HG03135 (cell line): ENCODE measurements at regions not wholly inside any gene's neighbourhood (a gene's known extent, or its start where the extent isn't known, plus 50 kb on each side); places are given as distances from the start of the nearest gene placed in this dataset.
A peak's percentile ranks its signal among the peaks of the same experiment; 100 is the strongest.
"Not testable (repeated sequence)": the region's sequence is repeated elsewhere in the genome, so short reads cannot be mapped to it uniquely, and the experiment has no call there.

Experiments used
- ATAC-seq: cut with Tn5 transposase; IDR thresholded peaks from one replicate; pipeline ENCODE4 v1.9.1; 2021; ENCODE audit warnings: mild to moderate bottlenecking, moderate library complexity; ENCODE audit not compliant: unreplicated experiment

DNA sequence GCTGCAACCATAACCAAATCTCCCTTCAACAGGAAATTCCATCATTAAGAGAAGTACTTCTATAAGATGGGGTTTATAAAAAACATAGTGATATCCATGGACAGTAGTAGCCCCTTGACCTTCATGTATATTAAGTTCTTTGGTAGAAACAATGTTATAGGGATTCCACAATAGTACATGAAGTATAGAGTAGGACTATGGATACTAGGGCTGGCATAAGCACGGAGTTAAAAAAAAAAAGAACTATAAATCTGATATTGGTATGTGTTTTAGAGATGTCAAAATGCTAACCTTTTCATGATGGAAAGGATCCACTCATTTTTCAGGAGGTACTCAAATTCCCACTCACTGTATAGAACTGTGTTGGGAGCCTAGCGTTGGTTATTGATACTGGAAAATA lies 337.6 kb downstream of the FGF10 start:
- ATAC-seq: no peak

DNA sequence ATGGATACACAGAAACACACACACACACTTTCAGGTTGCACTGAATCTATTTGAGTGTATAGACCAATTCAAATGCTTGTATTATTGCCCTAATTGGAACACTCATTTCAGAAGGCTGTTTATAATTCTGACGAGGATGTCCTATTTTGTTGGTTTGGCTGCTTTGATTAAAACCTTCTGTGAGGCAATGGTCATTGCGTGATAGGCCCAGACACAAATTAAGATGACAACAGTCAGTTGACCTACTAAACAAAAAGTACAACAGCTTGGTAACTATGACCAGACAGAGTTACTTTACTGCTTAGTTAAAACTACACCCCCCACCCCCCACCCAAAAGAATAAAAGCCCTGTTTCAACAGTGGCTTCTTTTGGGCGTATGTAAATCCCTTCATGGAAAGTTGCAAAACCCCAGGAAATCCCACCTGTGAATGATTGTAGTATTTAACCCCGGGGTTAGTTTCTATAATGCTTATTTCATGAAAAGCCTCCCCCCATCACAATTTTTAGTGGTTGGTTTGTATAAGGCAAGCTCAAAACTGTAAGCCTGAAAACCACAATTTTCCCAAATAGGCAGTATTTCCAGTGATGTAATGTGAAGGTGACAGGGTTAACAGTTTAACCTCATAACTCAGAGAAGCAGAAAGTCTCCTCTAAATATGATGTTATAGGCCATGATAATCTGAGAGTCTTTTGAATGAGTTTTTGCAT lies 340.8 kb downstream of the FGF10 start:
- ATAC-seq: peak; percentile 55

DNA sequence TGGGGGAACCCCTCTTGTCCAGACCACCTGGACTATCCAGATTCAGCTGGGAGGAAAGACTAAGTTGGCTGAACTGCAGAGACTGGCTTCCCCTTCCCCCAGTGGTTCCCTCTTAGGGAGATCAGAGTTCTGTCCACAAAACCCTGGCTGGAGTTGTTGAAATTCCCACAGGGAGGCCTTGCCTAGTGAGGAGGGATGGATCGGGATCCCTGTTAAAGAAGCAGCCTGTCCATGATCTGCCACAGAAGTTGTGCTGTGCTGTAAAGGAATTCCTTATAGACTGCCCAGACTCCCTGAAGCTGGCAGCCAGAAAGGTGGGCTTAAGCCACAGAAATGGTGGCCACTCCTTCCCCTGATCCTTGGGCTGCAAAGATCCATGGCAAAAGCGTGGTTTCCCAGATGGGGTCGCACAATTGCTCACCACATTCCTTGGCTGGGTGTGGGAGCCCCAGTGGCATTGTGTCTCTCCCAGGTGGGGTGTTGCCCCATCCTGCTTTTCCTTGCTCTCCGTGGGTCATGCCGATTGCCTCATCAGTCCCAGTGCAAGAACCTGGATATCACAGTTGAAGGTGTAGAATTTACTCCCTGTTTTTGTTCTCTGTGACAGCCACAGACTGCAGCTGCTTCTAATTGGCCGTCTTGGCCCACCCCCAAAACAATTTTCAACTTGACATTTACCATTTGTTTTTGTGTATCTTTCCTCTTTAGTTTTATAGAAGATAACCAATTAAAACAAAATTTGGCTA lies 342.4 kb downstream of the FGF10 start:
- no peak for ATAC-seq

DNA sequence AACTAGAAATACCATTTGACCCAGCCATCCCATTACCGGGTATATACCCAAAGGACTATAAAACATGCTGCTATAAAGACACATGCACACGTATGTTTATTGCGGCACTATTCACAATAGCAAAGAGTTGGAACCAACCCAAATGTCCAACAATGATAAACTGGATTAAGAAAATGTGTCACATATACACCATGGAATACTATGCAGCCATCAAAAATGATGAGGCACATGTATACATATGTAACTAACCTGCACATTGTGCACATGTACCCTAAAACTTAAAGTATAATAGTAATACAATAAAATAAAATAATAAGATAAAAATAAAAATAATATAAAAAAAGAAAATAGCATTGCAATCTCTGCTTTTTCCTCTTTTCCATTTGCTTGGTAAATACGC lies 344.7 kb downstream of the FGF10 start:
- ATAC-seq: not testable (repeated sequence)

DNA sequence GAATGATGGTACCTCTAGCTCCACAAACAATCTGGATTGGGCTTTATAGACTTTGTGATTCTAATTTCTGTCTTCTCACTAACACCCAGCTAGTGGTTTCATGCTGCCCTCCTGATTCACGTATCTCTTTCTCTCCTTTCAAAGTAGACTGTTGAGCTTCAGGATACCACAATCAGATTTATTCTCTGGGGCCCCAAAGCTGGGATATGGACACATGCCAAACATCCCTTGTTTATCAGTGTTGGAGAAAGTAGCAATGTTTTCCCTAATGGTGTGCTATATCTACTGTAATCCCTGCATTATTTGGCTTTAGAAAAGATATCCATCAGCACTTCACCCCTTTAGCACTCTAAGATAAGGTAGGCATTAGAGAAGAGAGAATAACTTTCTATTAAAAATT lies 361.0 kb downstream of the FGF10 start:
- ATAC-seq: no peak

DNA sequence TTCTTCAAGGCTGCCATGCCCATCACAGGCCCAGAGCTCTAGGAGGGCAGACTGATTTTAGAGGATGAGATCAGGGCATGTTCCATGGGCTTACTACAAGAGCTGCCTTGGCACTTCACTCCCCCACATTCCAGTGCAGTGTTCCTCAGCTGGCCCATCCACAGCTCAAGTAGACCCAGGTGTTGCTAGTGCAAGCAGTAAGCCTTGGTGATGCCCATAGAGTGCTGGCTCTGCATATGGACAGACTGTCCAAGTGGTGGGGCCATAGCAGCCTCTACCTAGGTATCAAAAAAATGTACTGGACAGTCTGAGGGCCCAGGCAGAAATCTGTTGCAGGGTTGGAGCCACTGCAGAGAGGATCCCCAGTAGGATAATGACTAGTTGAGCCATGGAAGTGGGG lies 366.6 kb downstream of the FGF10 start:
- no peak for ATAC-seq

DNA sequence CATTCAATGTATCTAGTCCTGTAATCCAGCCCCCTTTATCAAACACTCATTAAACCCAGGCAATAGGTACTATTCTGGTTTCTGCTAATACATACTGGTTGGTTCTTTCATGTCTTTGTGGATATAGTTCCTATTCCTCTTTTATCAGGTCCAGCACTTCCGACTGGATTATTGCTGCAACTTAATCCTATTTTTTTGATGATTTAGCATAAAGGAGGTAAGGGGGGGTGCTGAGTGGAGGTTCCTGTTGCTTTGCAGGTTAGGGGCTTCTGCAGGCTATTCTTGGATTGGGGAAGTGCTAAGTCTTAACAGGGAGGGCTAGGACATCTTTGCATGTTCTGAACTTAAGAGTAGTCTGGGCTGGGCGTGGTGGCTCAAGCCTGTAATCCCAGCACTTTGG lies 377.7 kb downstream of the FGF10 start:
- ATAC-seq: no peak

DNA sequence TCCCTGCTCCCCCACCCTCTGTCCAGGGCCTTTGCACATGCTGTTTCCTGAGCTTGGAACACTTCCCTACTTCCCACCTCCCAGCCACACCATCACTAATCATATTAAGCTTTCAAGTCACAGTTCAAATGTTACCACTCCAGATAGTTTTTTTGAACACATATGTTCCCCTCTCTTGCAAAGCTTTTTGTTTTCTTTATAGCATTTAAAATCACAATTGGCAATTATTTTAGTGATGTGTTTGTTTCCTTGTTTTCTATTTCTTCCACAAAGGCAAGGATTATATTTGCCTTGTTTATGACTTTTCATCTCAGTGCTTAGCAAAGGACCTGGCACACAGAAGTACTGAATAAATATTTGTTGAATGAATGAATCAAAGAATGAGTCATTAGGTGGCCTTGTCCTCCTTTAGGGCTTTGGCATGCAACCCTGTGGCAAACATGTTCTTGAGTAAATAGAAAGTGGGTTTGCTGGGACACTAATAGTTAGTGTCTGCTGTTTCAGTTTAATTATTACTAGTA lies 386.8 kb downstream of the FGF10 start:
- no peak for ATAC-seq

DNA sequence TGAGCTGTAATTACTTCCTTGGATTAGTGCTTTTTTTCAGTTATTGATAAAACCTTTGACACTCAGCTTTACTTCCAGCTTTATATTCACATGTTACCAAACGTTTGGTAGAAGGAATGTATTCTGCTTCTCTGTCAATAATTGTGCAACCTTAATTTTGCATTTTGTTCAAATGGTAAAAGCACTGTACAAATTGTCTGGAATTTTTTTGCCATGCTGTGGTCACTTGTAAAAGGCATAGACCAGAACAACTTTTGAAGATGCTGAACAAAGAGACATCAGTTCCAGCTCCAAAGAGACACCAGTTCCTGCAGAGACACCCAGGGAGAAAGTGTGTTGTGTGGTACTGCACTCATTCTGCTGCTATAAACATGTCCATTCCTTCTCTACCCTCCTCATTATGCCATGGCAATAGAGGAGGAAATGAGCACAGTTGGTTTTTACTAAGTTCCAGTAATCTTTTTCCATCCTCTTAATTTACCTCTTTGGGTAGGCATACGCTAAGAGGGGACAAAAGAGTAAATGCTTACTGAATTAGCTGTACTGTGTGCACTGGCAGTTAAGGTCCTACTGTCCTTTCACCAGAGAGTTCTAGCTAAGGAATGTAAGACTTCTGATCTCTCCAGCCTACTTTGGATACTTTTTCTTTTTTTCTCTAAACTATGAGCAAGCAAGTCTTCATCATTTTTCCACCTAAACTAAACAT lies 387.4 kb downstream of the FGF10 start:
- ATAC-seq: no peak

DNA sequence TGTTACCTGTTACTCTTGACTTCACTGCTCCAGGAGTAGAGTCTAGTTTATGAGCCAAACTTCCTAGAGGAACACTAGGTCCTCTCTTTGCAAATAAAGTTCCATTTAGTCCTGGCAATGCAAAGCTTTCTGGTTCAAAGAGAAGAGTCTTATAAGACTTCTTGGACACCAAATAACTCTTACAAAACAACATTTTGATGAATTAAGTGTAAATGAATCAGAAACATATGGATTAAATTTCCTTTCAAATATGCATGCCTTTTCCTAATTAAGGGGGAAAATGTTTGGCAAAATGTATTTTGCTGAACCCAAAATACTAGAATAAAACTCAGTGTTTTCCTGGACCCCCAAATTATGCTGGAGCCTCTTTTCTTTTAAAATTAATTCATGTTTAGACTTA lies 388.0 kb downstream of the FGF10 start:
- no peak for ATAC-seq

DNA sequence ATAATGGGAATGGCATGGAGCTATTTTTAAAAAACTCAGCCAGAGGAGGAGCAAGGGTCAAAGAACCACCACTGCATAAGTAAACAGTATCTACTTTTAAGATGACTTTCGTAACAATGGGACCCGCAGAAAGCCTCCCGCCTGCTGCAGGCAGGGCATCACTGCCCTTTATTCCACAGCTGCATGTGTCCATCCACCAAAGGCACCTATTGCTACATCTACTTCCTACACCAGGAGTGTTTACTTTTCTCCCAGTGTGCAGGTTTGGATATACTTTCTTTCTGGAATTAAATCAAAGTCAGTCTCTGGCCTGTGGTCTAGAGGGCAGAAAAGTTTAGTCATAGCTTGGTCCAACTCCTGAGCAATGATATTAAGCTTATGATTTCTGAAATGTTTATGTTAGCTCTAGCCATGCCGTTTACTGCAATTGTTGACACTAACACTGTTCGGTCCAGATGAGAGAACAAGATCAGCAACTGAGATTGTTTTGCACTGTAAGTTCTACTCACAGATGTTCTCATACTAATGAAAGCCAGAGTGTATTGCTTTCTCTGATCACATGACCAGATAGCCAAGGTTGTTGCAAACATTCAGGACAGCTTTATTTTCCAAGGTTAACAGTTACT lies 391.5 kb downstream of the FGF10 start:
- no peak for ATAC-seq

DNA sequence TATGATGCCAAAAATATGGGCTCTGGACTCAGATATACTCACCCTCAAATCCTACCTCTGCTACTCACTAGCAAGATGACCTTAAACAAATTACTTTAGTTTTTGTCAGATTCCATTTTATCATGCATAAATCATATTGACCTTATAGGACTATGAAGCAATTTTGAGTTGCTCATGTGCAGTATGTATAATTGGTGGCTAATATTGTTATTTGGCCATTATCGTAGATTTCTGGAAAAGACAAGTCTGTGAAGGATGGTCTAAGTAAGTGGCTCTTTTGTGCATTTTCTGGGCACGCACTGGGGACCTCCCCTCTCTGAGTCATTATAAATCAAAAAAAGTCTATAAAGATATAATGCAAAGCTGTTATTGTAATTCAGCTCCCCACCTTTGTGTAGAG lies 393.0 kb downstream of the FGF10 start:
- ATAC-seq: no peak

DNA sequence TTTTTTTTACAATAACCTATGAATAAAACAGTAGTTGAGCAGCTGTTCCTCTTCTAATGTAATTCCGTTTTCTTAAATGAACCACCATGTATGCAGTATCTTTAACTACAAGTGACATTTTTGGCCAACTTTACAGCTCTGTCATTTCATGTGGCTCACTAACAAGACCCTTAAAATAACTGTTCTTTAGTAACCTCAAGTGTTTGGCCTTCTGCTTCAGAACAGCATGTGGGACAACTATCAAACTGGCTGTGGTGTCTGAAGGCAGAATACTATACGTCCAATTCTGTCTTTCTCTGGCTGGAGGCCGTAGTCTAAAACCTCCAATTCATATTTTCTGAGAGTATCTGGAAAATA lies 391.4 kb downstream of the NNT start:
- no peak for ATAC-seq

DNA sequence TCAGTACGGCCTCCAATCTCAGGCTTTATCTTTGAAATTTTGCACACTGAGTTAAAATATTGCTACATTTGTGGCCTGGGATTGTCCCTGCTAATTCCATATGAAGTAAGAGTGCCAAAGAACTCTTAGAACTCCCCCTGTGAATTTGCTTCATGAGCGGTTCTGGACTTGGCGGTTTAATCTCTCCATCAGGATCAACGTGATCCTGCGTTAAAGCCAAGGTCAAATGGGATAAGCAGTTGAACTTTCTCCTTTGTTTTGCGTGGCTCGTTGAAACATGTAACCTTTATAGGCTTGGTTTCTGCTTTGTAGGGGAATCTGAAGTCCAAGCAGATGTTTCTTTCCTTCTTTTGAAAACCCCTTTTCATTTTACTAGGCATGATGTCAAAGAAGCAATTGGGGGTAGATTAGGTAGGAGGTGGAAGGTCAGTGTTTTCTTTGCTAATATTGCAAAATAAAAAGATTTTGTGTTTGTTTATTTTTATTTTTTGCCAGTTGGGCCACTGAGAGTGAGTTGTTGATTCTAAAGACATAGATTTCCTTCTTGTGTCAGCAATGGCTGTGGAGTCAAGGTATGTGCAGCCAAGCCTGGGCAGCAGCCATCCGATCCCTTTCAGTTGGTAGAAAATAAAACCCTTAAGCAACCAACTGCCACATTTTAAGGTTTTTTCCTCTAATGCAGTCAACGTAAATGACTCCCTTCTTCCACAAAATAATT lies 390.8 kb downstream of the NNT start:
- no peak for ATAC-seq

DNA sequence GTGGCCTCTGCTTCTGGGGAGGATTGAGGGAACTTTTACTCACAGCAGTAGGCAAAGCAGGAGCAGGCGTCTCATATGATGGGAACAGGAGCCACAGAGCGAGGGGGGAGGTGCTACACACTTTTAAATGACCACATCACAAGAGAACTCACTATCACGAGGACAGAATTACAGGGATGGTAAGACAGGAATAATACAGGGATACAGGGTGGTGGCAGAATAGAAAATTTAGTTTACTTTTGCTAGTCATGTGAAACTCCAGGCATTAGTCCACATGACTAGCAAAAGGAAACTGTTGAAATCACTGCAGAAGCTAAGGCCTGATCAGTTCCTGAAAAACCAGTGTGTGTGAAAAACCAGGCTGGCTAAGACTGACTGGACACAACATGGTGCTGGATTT lies 382.4 kb downstream of the NNT start:
- no peak for ATAC-seq

DNA sequence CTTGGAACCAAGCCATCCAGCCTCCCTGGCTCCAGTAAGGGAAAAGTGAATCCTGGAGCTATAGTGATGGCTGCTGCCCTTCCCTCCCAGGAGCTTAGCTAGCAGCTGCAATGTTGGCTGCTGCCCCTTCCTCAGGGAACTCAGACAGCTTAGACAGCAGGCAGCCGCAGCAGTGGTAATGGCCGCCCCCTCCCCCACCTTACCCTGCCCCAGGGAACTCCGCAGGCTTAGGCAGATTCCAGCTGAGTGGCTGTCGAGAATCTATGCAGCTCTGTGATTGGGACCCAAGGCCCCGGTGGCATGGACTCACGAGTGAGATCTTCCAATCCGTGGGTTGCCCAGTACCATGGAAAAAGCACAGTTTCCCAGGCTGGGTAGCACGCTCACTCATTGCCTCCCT lies 378.6 kb downstream of the NNT start:
- ATAC-seq: no peak

DNA sequence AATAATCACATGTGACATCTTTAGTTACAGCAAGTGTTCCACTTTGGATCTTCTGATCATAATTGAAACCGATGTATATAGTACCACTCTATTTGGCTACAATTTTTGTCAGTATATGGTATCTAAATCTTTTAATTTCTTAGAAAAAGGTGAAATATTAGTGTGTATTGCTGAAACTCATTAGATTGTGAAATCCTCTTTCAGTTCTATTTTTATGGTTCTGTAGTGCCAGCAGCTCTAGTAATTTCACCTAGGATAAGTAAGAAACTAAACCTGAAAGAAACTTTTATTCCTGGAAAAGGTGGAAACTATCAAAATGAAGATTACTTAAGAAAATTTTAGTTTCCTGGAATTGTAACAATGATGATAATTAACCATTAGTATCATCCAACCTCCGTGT lies 370.9 kb downstream of the NNT start:
- ATAC-seq: no peak

DNA sequence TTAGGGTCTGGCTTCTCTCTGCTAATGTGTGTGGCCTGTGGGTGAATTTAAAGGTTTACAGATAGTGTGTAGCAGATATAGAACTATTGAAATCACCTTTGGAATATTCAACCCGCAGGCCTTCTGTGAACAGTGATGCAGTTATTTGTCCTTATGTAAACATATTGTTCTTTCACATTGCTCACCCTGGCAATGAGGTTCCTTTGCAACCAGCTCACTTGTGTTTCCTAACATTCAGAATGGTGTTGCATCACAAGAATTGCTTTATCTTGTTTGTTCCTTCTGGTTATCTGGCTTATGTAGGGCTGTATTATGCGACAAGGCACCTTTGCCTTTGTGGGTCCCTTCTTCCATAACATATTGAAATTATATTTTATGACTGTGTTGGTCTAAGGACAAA lies 370.3 kb downstream of the NNT start:
- ATAC-seq: no peak

DNA sequence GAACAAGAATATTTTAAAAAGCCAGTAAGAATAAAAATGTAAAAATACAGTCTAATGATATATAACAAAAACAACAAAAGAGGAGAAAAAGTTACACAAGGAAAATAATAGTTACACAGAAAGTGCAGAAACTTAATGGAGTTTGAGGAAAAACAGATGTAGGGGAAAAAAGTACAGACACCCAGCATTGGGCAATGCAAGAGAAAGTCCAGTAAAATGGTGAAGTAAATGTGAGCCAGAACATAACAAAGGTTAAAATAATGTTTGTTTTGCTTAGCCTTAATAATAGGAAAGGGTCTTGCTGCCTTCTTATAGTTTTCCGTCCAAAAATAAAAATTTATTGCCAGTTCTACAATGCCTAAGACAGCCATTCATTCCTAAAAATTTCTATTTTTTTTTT lies 364.2 kb downstream of the NNT start:
- ATAC-seq: no peak

DNA sequence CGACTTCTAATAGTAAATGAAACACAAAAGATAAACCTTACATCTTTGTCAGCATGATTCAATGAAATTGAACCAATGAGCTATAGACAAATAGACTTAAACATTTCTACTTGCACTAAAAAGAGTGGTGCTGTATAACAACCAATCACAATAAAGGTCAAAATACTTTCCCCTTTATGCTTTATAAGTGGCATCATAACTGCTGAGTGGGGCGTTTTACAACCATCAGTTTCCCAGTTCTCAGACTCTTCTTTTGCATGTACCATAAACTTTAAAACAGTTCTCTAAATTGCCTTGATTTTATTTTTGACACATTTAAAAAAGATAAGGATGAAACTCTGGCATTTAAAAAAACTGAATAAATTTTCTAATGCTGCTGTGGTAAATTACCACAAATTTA lies 356.2 kb downstream of the NNT start:
- no peak for ATAC-seq

DNA sequence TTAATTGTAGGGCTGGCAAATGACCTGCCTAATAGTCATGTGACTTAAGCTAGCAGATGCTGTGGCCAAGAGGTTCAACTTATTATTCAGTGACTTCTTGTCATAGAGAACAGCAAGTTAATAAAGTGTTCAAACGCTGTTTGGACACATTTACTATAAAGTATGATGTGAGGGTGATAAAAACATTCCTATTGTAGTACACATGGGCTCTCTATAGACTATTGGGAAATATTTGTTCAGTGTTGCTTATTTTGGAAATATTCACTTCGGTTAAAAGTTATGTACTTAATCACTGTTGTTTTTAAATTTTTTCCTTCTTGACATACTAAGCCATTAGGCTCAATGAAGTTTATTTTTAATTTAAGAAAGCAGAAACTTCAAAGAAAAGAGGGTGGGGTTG lies 345.0 kb downstream of the NNT start:
- ATAC-seq: no peak
